ENCODE measurements at regions not wholly inside any gene's neighbourhood (a gene's known extent, or its start where the extent isn't known, plus 50 kb on each side); places are given as distances from the start of the nearest gene placed in this dataset.
"Not testable (repeated sequence)": the region's sequence is repeated elsewhere in the genome, so short reads cannot be mapped to it uniquely, and the experiment has no call there.

DNA sequence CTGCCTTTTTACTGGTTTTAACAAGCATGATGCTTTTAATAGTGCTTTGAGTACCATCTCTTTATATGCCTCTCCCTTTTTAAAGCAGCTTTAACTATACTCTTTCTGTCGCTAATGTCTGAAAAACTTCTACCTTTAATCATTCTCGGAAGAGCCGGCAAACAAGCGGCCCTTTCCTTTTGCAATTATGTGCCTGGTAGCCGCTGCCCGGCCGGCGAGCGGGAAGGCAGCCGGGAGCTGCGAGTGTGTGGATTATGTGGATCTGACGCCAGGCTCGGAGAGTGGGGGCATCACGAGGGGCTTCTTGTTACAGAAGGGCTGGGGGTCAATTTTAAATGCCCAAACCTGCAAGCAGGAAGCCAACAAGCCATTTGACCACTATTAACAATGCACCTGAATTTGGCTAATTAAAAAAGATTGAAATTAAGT lies 120.9 kb downstream of the BUB3 start:
- no peak for DNase-seq (ENCODE audit: low spot score)
- in situ Hi-C loops (cut with MboI; ENCODE audit: low pct_unique_long_range_greater_than_20kb, low sequenced_read_pairs, unreplicated experiment), result no loop called here
- TF ChIP-seq, protein P1, sequence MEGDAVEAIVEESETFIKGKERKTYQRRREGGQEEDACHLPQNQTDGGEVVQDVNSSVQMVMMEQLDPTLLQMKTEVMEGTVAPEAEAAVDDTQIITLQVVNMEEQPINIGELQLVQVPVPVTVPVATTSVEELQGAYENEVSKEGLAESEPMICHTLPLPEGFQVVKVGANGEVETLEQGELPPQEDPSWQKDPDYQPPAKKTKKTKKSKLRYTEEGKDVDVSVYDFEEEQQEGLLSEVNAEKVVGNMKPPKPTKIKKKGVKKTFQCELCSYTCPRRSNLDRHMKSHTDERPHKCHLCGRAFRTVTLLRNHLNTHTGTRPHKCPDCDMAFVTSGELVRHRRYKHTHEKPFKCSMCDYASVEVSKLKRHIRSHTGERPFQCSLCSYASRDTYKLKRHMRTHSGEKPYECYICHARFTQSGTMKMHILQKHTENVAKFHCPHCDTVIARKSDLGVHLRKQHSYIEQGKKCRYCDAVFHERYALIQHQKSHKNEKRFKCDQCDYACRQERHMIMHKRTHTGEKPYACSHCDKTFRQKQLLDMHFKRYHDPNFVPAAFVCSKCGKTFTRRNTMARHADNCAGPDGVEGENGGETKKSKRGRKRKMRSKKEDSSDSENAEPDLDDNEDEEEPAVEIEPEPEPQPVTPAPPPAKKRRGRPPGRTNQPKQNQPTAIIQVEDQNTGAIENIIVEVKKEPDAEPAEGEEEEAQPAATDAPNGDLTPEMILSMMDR (IDR thresholded peaks at IDR 0.05; ENCODE audit: extremely low read depth, insufficient read depth, missing control alignments), result no peak

DNA sequence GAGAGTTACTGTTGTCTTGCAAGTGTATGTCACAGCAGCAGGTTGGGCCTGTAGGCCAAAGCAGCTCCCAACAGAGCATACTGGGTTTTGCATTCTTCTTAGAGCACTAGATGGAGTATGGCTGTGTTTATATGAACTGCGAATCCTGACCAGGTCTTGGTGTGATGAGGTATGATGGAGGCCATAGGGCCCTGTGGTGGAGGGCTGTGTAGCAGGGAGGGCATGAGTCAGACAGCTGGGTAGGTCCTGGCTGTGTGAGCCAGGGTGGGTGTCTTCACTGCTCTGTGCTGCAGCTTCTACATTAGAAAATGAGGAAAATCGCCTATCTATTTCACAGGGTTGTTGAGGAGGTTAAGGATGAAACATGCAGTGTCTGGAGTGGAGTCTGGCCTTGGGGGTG lies 124.2 kb downstream of the BUB3 start:
- in situ Hi-C loops (cut with MboI; ENCODE audit: low pct_unique_long_range_greater_than_20kb, low sequenced_read_pairs, unreplicated experiment), result no loop called here
- DNase-seq (ENCODE audit: low spot score), result no peak
- TF ChIP-seq, protein P1 (IDR thresholded peaks at IDR 0.05; ENCODE audit: extremely low read depth, insufficient read depth, missing control alignments), result no peak

DNA sequence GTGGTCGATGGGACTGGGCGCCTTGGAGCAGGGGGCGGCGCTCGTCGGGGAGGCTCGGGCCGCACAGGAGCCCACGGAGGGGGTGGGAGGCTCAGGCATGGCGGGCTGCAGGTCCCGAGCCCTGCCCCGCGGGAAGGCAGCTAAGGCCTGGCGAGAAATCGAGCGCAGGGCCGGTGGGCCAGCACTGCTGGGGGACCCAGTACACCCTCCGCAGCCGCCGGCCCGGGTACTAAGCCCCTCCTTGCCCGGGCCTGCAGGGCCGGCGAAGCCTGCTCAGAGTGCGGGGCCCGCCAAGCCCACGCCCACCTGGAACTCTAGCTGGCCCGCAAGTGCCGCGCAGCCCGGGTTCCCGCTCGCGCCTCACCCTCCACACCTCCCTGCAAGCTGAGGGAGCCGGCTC lies 129.2 kb downstream of the BUB3 start:
- DNase-seq (ENCODE audit: low spot score); in situ Hi-C loops (cut with MboI; ENCODE audit: low pct_unique_long_range_greater_than_20kb, low sequenced_read_pairs, unreplicated experiment): not testable (repeated sequence)

DNA sequence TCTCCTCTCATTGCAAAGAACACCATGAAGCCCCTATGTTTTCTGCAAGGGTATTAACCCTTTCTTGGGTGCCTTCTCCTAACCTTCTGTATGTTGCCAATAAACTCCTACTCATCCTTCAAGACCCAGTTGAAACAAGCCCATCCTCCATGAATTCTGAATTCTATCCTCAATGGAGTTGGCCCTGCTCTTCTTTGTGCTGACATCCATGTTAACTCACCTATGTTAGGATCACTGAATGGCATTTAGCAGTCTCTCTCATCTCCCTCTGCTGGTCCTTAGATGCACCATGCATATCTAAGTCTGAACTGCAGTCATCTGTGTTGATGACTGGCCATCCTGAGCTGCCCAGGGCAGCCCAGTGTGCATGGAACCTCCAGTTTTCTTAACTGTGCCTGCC lies 129.8 kb downstream of the BUB3 start:
- DNase-seq (ENCODE audit: low spot score), result no peak
- in situ Hi-C loops (cut with MboI; ENCODE audit: low pct_unique_long_range_greater_than_20kb, low sequenced_read_pairs, unreplicated experiment), result no loop called here
- TF ChIP-seq, protein P1 (IDR thresholded peaks at IDR 0.05; ENCODE audit: extremely low read depth, insufficient read depth, missing control alignments), result no peak

DNA sequence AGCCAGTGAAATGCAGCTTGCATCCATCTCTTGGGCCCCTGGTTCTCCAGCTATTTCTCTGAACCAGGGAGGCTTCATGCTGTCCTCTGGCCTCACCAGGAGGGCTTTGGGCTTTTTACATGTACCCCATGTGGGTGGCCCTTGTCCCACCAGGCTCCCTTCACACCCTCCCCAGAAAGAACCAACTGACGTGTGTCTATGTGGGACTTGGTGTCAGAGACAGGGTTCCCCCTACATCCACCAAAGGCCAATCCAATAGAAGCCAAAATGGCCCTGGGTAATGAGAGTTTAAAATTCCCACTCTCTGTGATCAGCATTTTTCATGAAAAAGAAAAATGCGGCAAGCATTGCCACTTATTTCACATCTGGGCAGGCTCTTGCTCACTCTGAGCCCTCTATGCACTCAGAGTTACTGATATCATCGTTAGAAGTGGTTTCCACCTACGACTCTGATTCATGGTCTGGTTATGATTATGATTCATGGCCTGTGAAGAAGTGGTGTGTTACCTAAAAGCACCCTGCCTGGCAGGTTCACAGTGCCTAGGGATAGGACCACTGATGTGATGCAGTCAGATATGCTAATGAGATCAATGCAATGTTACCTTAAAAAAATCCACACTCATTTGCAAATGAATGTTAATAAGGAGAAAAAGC lies 133.5 kb downstream of the BUB3 start:
- TF ChIP-seq, protein P1 (IDR thresholded peaks at IDR 0.05; ENCODE audit: extremely low read depth, insufficient read depth, missing control alignments), result no peak
- in situ Hi-C loops (cut with MboI; ENCODE audit: low pct_unique_long_range_greater_than_20kb, low sequenced_read_pairs, unreplicated experiment), result no loop called here
- DNase-seq (ENCODE audit: low spot score), result peak; percentile 63

DNA sequence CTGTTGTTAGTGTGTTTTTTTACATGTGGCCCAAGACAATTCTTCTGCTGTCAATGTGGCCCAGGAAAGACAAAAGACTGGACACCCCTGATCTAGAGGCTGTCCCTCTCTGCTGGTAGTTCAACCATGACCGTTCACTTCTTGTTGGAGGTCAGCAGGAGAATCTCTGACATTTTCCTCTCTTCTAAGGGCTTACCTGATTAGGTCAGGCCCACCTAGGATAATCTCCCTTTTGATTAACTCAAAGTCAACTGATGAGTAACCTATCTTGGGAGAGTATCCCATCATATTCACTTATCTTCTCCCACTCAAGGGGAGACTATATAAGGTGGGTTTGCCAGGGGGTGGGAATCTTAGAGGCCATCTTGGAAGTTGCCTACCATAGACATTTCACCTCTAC lies 135.2 kb downstream of the BUB3 start:
- DNase-seq (ENCODE audit: low spot score), result no peak
- in situ Hi-C loops (cut with MboI; ENCODE audit: low pct_unique_long_range_greater_than_20kb, low sequenced_read_pairs, unreplicated experiment), result no loop called here
- TF ChIP-seq, protein P1 (IDR thresholded peaks at IDR 0.05; ENCODE audit: extremely low read depth, insufficient read depth, missing control alignments), result no peak

DNA sequence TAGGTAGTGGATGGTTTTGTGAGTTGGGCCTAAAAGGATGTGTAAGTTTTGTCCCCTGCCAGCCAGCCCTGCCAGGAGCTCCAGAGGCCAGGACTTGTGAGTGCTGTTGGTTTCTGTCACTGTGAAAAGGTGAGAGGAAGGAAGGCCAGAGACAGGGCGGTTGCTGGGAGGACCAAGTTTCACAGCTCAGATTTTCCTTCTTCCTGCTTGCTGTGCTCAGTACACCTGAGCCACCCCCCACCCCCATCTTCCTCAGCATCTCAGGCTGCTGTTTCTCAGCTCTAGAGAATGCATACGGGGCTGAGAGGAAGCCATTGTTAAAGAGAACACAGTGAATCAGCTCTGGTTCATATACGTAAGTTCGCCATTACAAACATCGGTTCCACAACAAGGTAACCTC lies 139.9 kb downstream of the BUB3 start:
- TF ChIP-seq, protein P1 (IDR thresholded peaks at IDR 0.05; ENCODE audit: extremely low read depth, insufficient read depth, missing control alignments), result no peak
- DNase-seq (ENCODE audit: low spot score), result no peak
- in situ Hi-C loops (cut with MboI; ENCODE audit: low pct_unique_long_range_greater_than_20kb, low sequenced_read_pairs, unreplicated experiment), result no loop called here
